ENCODE measurements at regions not wholly inside any gene's neighbourhood (a gene's known extent, or its start where the extent isn't known, plus 50 kb on each side); places are given as distances from the start of the nearest gene placed in this dataset.

DNA sequence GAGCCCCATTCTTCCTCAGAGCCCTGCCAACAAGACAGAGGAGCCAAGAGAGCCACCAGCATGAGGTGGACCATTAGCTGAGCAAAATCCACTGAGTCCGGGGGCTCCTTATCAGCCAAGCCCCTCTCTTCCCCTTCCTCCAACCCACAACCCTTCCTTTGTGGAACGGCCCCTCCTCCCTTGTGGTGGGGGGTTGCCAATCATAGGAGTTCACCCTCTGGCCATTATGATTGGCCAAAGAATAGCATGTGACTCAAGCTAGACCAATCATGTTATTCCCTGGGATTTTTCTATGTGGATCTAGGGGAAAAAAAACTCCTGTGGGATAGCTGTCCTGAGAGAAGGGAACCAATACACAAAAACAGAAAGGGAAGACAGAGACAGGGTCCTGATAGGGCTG lies 120.5 kb downstream of the C16orf95 start:
- ATAC-seq = no peak
- ChIA-PET CTCF (interaction anchor here (2.2 kb wide), 1 partner anchor 82 kb away, joined by 11 read pairs; no protein-coding TSS in a partner anchor), POLR2A (no interaction called here)
- Mint-ChIP-seq H3K9me3 (peaks cover 7% of the 10 kb centered on the region), H3K27me3 (ENCODE audit: low read depth) (no peaks in the 10 kb centered on the region; the same call in 1 of the 2 replicates), H3K27ac (no peak overlapping the region), H3K36me3 (no peaks in the 10 kb centered on the region), H3K4me3 (no peak overlapping the region), H3K4me1 (peaks cover 16% of the 10 kb centered on the region)
- DNase-seq (ENCODE audit: low spot score) = no peak
- TF ChIP-seq RORB (CRISPR knock-in tag; IDR thresholded peaks at IDR 0.05) = no peak

DNA sequence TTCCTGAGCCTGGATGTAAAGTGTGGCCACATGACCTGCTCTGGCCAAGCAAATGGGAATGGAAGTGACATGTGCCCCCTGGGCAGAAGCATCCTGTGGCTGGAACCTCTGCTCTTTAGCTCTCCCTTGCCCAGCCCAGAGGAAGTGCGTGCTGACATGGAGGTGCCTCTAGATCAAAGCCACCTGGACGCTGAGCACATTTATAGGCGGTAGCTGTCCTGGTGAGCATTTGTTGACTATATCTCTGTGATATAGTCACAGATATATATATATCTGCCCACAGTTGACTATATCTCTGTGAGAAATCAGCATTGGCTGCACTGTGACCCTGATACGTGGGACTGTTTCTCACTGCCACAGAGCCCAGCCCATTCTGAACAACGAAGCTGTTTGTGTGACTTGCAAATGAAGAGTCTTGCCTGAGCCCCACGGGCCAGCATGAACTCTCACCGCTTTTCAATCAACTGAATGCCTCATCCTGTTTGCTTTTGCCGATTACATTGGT lies 118.8 kb downstream of the C16orf95 start:
- H3K27ac Mint-ChIP-seq = peak overlapping the region; percentile 24; the same call in 1 of the 2 replicates
- POLR2A ChIA-PET = interaction anchor here (1.0 kb wide), 1 partner anchor 80 kb away, joined by 4 read pairs; no protein-coding TSS in a partner anchor
- no peak for DNase-seq (ENCODE audit: low spot score)
- ATAC-seq = peak; percentile 61
- CTCF ChIA-PET = interaction anchor here (0.6 to 2.2 kb wide), 6 partner anchors 26 to 634 kb away, joined by 3 to 11 read pairs (median 4); no protein-coding TSS in a partner anchor
- no peak for TF ChIP-seq NFE2L1 (CRISPR knock-in tag; IDR thresholded peaks at IDR 0.05)
- TF ChIP-seq, protein P1, sequence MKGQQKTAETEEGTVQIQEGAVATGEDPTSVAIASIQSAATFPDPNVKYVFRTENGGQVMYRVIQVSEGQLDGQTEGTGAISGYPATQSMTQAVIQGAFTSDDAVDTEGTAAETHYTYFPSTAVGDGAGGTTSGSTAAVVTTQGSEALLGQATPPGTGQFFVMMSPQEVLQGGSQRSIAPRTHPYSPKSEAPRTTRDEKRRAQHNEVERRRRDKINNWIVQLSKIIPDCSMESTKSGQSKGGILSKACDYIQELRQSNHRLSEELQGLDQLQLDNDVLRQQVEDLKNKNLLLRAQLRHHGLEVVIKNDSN (CRISPR knock-in tag; IDR thresholded peaks at IDR 0.05) = peak; percentile 39; the same call in 1 of the 2 replicates
- no peak for TF ChIP-seq GABPB1 (CRISPR knock-in tag; IDR thresholded peaks at IDR 0.05)
- TF ChIP-seq, protein P2, sequence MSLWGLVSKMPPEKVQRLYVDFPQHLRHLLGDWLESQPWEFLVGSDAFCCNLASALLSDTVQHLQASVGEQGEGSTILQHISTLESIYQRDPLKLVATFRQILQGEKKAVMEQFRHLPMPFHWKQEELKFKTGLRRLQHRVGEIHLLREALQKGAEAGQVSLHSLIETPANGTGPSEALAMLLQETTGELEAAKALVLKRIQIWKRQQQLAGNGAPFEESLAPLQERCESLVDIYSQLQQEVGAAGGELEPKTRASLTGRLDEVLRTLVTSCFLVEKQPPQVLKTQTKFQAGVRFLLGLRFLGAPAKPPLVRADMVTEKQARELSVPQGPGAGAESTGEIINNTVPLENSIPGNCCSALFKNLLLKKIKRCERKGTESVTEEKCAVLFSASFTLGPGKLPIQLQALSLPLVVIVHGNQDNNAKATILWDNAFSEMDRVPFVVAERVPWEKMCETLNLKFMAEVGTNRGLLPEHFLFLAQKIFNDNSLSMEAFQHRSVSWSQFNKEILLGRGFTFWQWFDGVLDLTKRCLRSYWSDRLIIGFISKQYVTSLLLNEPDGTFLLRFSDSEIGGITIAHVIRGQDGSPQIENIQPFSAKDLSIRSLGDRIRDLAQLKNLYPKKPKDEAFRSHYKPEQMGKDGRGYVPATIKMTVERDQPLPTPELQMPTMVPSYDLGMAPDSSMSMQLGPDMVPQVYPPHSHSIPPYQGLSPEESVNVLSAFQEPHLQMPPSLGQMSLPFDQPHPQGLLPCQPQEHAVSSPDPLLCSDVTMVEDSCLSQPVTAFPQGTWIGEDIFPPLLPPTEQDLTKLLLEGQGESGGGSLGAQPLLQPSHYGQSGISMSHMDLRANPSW (CRISPR knock-in tag; conservative IDR thresholded peaks at IDR 0.05; ENCODE audit: low read depth) = no peak
- TF ChIP-seq RELA (CRISPR knock-in tag; IDR thresholded peaks at IDR 0.05; ENCODE audit: borderline replicate concordance) = no peak
- TF ChIP-seq, protein P3, sequence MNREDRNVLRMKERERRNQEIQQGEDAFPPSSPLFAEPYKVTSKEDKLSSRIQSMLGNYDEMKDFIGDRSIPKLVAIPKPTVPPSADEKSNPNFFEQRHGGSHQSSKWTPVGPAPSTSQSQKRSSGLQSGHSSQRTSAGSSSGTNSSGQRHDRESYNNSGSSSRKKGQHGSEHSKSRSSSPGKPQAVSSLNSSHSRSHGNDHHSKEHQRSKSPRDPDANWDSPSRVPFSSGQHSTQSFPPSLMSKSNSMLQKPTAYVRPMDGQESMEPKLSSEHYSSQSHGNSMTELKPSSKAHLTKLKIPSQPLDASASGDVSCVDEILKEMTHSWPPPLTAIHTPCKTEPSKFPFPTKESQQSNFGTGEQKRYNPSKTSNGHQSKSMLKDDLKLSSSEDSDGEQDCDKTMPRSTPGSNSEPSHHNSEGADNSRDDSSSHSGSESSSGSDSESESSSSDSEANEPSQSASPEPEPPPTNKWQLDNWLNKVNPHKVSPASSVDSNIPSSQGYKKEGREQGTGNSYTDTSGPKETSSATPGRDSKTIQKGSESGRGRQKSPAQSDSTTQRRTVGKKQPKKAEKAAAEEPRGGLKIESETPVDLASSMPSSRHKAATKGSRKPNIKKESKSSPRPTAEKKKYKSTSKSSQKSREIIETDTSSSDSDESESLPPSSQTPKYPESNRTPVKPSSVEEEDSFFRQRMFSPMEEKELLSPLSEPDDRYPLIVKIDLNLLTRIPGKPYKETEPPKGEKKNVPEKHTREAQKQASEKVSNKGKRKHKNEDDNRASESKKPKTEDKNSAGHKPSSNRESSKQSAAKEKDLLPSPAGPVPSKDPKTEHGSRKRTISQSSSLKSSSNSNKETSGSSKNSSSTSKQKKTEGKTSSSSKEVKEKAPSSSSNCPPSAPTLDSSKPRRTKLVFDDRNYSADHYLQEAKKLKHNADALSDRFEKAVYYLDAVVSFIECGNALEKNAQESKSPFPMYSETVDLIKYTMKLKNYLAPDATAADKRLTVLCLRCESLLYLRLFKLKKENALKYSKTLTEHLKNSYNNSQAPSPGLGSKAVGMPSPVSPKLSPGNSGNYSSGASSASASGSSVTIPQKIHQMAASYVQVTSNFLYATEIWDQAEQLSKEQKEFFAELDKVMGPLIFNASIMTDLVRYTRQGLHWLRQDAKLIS (CRISPR knock-in tag; IDR thresholded peaks at IDR 0.05; ENCODE audit: borderline replicate concordance) = no peak
- TF ChIP-seq ZNF423 (CRISPR knock-in tag; IDR thresholded peaks at IDR 0.05) = no peak
- TF ChIP-seq, protein P4, sequence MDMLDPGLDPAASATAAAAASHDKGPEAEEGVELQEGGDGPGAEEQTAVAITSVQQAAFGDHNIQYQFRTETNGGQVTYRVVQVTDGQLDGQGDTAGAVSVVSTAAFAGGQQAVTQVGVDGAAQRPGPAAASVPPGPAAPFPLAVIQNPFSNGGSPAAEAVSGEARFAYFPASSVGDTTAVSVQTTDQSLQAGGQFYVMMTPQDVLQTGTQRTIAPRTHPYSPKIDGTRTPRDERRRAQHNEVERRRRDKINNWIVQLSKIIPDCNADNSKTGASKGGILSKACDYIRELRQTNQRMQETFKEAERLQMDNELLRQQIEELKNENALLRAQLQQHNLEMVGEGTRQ (CRISPR knock-in tag; IDR thresholded peaks at IDR 0.05) = peak; percentile 74
- TF ChIP-seq, protein P5, sequence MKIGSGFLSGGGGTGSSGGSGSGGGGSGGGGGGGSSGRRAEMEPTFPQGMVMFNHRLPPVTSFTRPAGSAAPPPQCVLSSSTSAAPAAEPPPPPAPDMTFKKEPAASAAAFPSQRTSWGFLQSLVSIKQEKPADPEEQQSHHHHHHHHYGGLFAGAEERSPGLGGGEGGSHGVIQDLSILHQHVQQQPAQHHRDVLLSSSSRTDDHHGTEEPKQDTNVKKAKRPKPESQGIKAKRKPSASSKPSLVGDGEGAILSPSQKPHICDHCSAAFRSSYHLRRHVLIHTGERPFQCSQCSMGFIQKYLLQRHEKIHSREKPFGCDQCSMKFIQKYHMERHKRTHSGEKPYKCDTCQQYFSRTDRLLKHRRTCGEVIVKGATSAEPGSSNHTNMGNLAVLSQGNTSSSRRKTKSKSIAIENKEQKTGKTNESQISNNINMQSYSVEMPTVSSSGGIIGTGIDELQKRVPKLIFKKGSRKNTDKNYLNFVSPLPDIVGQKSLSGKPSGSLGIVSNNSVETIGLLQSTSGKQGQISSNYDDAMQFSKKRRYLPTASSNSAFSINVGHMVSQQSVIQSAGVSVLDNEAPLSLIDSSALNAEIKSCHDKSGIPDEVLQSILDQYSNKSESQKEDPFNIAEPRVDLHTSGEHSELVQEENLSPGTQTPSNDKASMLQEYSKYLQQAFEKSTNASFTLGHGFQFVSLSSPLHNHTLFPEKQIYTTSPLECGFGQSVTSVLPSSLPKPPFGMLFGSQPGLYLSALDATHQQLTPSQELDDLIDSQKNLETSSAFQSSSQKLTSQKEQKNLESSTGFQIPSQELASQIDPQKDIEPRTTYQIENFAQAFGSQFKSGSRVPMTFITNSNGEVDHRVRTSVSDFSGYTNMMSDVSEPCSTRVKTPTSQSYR (CRISPR knock-in tag; IDR thresholded peaks at IDR 0.05) = no peak
- TF ChIP-seq, protein P6, sequence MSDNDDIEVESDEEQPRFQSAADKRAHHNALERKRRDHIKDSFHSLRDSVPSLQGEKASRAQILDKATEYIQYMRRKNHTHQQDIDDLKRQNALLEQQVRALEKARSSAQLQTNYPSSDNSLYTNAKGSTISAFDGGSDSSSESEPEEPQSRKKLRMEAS (CRISPR knock-in tag; IDR thresholded peaks at IDR 0.05) = peak; percentile 35; the same call in 1 of the 2 replicates
- TF ChIP-seq SOX15 (CRISPR knock-in tag; IDR thresholded peaks at IDR 0.05) = no peak
- H3K36me3 Mint-ChIP-seq = no peaks in the 10 kb centered on the region
- no peaks in the 10 kb centered on the region; the same call in 1 of the 2 replicates for H3K27me3 Mint-ChIP-seq (ENCODE audit: low read depth)
- H3K4me1 Mint-ChIP-seq = peaks cover 16% of the 10 kb centered on the region
- H3K4me3 Mint-ChIP-seq = no peak overlapping the region
- H3K9me3 Mint-ChIP-seq = peaks cover 12% of the 10 kb centered on the region
